K562 (cell line): ENCODE measurements at regions not wholly inside any gene's neighbourhood (a gene's known extent, or its start where the extent isn't known, plus 50 kb on each side); places are given as distances from the start of the nearest gene placed in this dataset.

Experiments
- ATAC-seq: fragments of 200-7000 bp; cut with Tn5 transposase; 3 replicates; pipeline ENCODE4 v1.9.1; 2020; ENCODE audit warnings: moderate library complexity
- BruUV-seq: library from RNA; stranded (reverse); fragments of 400-500 nt; replicated peaks from 2 replicates; lab custom pipeline; 2021; lab: Mats Ljungman, UMichigan
- CTCF ChIA-PET: fragments of 300-600 bp; formaldehyde crosslinking; extraction: SDS; loops from one replicate; lab custom pipeline; 2021; ENCODE audit warnings: low intra/inter-chr PET ratio; lab: Yijun Ruan, JAX
- POLR2A ChIA-PET: fragments of 300-600, 350-650 bp; sonication (Branson Sonifier 250); formaldehyde crosslinking; extraction: SDS; loops from one replicate; lab custom pipeline; 2021; ENCODE audit warnings: antibody characterized with exemption, inconsistent platforms; lab: Yijun Ruan, JAX
- DNase-seq, 4 experiments: peaks; one replicate each; pipeline versions ENCODE4 v3.0.0 to v3.0.0-alpha.2; 2011 to 2018; ENCODE audit warnings: low spot score in 3 of 4, mixed read lengths in 3 of 4; ENCODE audit errors: extremely low read depth in 1 of 4
- FAIRE-seq: peaks from 2 replicates; lab custom pipeline; 2011; peaks lifted over from hg19 to GRCh38; lab: Jason Lieb, UNC
- H2AFZ ChIP-seq: 2 replicates; pipeline ENCODE4 v1.6.0; 2011; ENCODE audit warnings: low read depth, low read length, control low read depth, inconsistent platforms
- H3K27ac ChIP-seq: fragments of 200-600 bp; 3 replicates; pipeline ENCODE4 v1.8.0; 2011; ENCODE audit warnings: low read depth, mild to moderate bottlenecking, control low read depth, inconsistent platforms, low read length, moderate library complexity, mixed read lengths; ENCODE audit errors: extremely low read depth
- H3K27me3 ChIP-seq, 2 experiments: fragments of 300-600 bp in 1 of 2; 2 replicates in 1 of 2; 3 replicates in 1 of 2; pipeline versions ENCODE4 v1.6.0 to v1.8.0; 2011; ENCODE audit warnings: inconsistent platforms in 2 of 2, low read length in 2 of 2, mild to moderate bottlenecking in 1 of 2, mixed read lengths in 1 of 2, moderate library complexity in 1 of 2; ENCODE audit not compliant: control insufficient read depth in 2 of 2, insufficient read depth in 2 of 2
- H3K36me3 ChIP-seq: fragments of 300-600 bp; 3 replicates; pipeline ENCODE4 v1.8.0; 2011; ENCODE audit warnings: mild to moderate bottlenecking, low read length, inconsistent platforms; ENCODE audit not compliant: control insufficient read depth, insufficient read depth
- H3K4me1 ChIP-seq, 2 experiments: fragments of 200-600 bp in 1 of 2; replicated peaks in 1 of 2; 2 replicates in 1 of 2; 3 replicates in 1 of 2; pipeline versions ENCODE4 v1.5.1 to v1.8.0; 2011; ENCODE audit warnings: inconsistent platforms in 2 of 2, low read length in 2 of 2, mild to moderate bottlenecking in 1 of 2, mixed read lengths in 1 of 2, moderate library complexity in 1 of 2; ENCODE audit not compliant: control insufficient read depth in 2 of 2, insufficient read depth in 2 of 2
- H3K4me2 ChIP-seq: 2 replicates; pipeline ENCODE4 v1.6.1; 2011; ENCODE audit warnings: low read length, control low read depth, inconsistent platforms, mixed read lengths; ENCODE audit not compliant: insufficient read depth
- H3K4me3 ChIP-seq: fragments of 200-600 bp; sonication (generic), shearing (Covaris generic); 2 replicates; pipeline ENCODE4 v1.5.1; 2016; ENCODE audit warnings: control low read depth, inconsistent platforms
- H3K79me2 ChIP-seq: fragments of 200-600 bp; 3 replicates; pipeline ENCODE4 v1.8.0; 2011; ENCODE audit warnings: low read length, inconsistent platforms; ENCODE audit not compliant: control insufficient read depth, insufficient read depth
- H3K9ac ChIP-seq, 2 experiments: 2 replicates each; pipeline versions ENCODE4 v1.6.0 to v1.6.1; 2011; ENCODE audit warnings: low read depth in 2 of 2, low read length in 2 of 2, control low read depth in 1 of 2, inconsistent platforms in 1 of 2, mild to moderate bottlenecking in 1 of 2, mixed read lengths in 1 of 2; ENCODE audit not compliant: insufficient read depth in 1 of 2
- H3K9me1 ChIP-seq: one replicate; pipeline ENCODE4 v1.6.0; 2011; ENCODE audit warnings: inconsistent platforms, mild to moderate bottlenecking, low read length, moderate library complexity; ENCODE audit not compliant: control insufficient read depth, insufficient read depth
- H3K9me3 ChIP-seq: replicated peaks from 2 replicates; pipeline ENCODE4 v1.5.1; 2011; ENCODE audit warnings: low read depth, low read length, inconsistent platforms; ENCODE audit not compliant: control insufficient read depth, insufficient read depth
- H4K20me1 ChIP-seq: replicated peaks from 2 replicates; pipeline ENCODE4 v1.6.1; 2011; ENCODE audit warnings: low read length, inconsistent platforms, mixed read lengths; ENCODE audit not compliant: control insufficient read depth, insufficient read depth
- DDX20 ChIP-seq: fragments of 450-650 bp; IDR thresholded peaks from 2 replicates; pipeline ENCODE4 v1.6.1; 2016; ENCODE audit warnings: missing genetic modification characterization, low read depth, mild to moderate bottlenecking, missing compliant biosample characterization, moderate library complexity
- ELF2 ChIP-seq: fragments of 250-450 bp; sonication (Bioruptor Pico); IDR thresholded peaks from 2 replicates; pipeline ENCODE4 v1.5.0; 2021; ENCODE audit warnings: mild to moderate bottlenecking
- JUN ChIP-seq, 2 experiments: sonication (generic) in 1 of 2; formaldehyde crosslinking in 1 of 2; IDR thresholded peaks; 2 replicates each; pipeline versions ENCODE4 v1.6.1 to v1.8.0; 2012 to 2022; ENCODE audit warnings: borderline replicate concordance in 2 of 2, mild to moderate bottlenecking in 2 of 2, improper control_type of control experiment in 1 of 2, low read depth in 1 of 2, low read length in 1 of 2, missing genetic modification reagents in 1 of 2
- KLF1 ChIP-seq: fragments of 450-650 bp; IDR thresholded peaks from 2 replicates; pipeline ENCODE4 v1.6.1; 2016; ENCODE audit warnings: missing genetic modification characterization, missing compliant biosample characterization
- KLF10 ChIP-seq: fragments of 250-450 bp; sonication (Bioruptor Pico); IDR thresholded peaks from 2 replicates; pipeline ENCODE4 v1.6.1; 2021; ENCODE audit warnings: matching md5 sums
- OTX1 ChIP-seq: fragments of 450-650 bp; formaldehyde crosslinking; IDR thresholded peaks from 2 replicates; pipeline ENCODE4 v1.4.0; 2022; ENCODE audit warnings: mild to moderate bottlenecking
- POLR2B ChIP-seq: fragments of 450-650 bp; IDR thresholded peaks from 2 replicates; pipeline ENCODE4 v1.6.1; 2018; ENCODE audit warnings: low read depth; ENCODE audit not compliant: partially characterized antibody
- POLR3G ChIP-seq: IDR thresholded peaks from 2 replicates; pipeline ENCODE4 v1.6.1; 2011; ENCODE audit not compliant: insufficient read length, insufficient replicate concordance; ENCODE audit errors: extremely low read depth
- U2AF1 ChIP-seq: fragments of 200-400 bp; formaldehyde crosslinking; optimal IDR thresholded peaks from 2 replicates; pipeline ENCODE3; 2017; ENCODE audit warnings: mild to moderate bottlenecking, low read depth, low read length, moderate library complexity
- ZBTB34 ChIP-seq: fragments of 250-450 bp; sonication (Bioruptor Pico); IDR thresholded peaks from 2 replicates; pipeline ENCODE4 v1.8.0; 2021; ENCODE audit warnings: mild to moderate bottlenecking, moderate library complexity
- ZNF24 ChIP-seq: fragments of 450-650 bp; IDR thresholded peaks from 2 replicates; pipeline ENCODE4 v1.6.1; 2016
- WGBS: fragments of 100-300 bp; shearing (Covaris generic); methylation state at CpG from one replicate; pipeline ENCODE4 v1.1.6; 2016; ENCODE audit warnings: low coverage, mixed read lengths; ENCODE audit not compliant: insufficient coverage; ENCODE audit errors: missing lambda C conversion rate; 5-methylcytosine and 5-hydroxymethylcytosine counted together
- in situ Hi-C: fragments of 300-500 bp; cut with MboI; formaldehyde crosslinking; loops from 4 replicates; pipeline ENCODE4 v1.15.0; 2018; ENCODE audit warnings: inconsistent platforms, mixed read lengths
- intact Hi-C: fragments of 100-400 bp; cut with micrococcal nuclease; formaldehyde crosslinking; loops from 2 replicates; pipeline ENCODE4 v1.14.2; 2022
- TF ChIP-seq, protein P1 (sequence below): sonication (generic); formaldehyde crosslinking; IDR thresholded peaks from 2 replicates; pipeline ENCODE4 v1.8.1; 2022; ENCODE audit warnings: missing genetic modification reagents
- TF ChIP-seq, protein P2 (sequence below): fragments of 150-350 bp; IDR thresholded peaks from 2 replicates; pipeline ENCODE4 v1.6.1; 2014; ENCODE audit warnings: low read depth, mild to moderate bottlenecking, low read length, borderline replicate concordance
- TF ChIP-seq, protein P3 (sequence below): fragments of 250-450 bp; sonication (Bioruptor Pico); IDR thresholded peaks from 2 replicates; pipeline ENCODE4 v1.4.0; 2020; ENCODE audit warnings: mild to moderate bottlenecking, moderate library complexity

GRCh38 chr10:78749200-78749599, 319.6 kb upstream of the ZMIZ1 start:
- DNase-seq (no peak), FAIRE-seq (no peak), ATAC-seq (no peak)
- whole genome bisulfite sequencing: 0% methylated on average over 1 of the region's 1 CpG
- H3K9me3 ChIP-seq: no peaks in the 10 kb centered on the region
- H3K9ac ChIP-seq: no peak overlapping the region
- no peak overlapping the region for H3K4me2 ChIP-seq
- H3K27me3 ChIP-seq: peaks cover 9 to 44% of the 10 kb centered on the region in 2 experiments; a peak in 4 of 5 replicates
- in situ Hi-C loops (no loop called here), intact Hi-C loops (no loop called here)
- H3K4me3 ChIP-seq: no peak overlapping the region
- no peak overlapping the region for H2AFZ ChIP-seq
- H3K36me3 ChIP-seq: no peaks in the 10 kb centered on the region
- no peak overlapping the region for H3K27ac ChIP-seq
- no TSS peak for BruUV-seq
- ChIA-PET CTCF (no interaction called here), POLR2A (no interaction called here)
- H3K4me1 ChIP-seq: no peaks in the 10 kb centered on the region
- H3K9me1 ChIP-seq: no peaks in the 10 kb centered on the region
- H4K20me1 ChIP-seq: peaks cover 14% of the 10 kb centered on the region; the same call in 1 of the 2 replicates
- H3K79me2 ChIP-seq: no peaks in the 10 kb centered on the region
- TF ChIP-seq KLF1 (tag) (no peak), POLR2B (no peak), ZBTB34 (CRISPR knock-in tag) (no peak), POLR3G (no peak), U2AF1 (no peak), ELF2 (CRISPR knock-in tag) (no peak), JUN (IDR thresholded peaks at IDR 0.05; ENCODE audit: borderline replicate concordance, low read depth, low read length) (no peak), JUN (CRISPR knock-in tag; IDR thresholded peaks at IDR 0.05; ENCODE audit: borderline replicate concordance) (no peak), DDX20 (tag) (no peak), OTX1 (CRISPR knock-in tag) (no peak), KLF10 (CRISPR knock-in tag) (no peak), ZNF24 (no peak)
- TF ChIP-seq, protein P1, sequence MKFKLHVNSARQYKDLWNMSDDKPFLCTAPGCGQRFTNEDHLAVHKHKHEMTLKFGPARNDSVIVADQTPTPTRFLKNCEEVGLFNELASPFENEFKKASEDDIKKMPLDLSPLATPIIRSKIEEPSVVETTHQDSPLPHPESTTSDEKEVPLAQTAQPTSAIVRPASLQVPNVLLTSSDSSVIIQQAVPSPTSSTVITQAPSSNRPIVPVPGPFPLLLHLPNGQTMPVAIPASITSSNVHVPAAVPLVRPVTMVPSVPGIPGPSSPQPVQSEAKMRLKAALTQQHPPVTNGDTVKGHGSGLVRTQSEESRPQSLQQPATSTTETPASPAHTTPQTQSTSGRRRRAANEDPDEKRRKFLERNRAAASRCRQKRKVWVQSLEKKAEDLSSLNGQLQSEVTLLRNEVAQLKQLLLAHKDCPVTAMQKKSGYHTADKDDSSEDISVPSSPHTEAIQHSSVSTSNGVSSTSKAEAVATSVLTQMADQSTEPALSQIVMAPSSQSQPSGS (CRISPR knock-in tag): no peak
- TF ChIP-seq, protein P2, sequence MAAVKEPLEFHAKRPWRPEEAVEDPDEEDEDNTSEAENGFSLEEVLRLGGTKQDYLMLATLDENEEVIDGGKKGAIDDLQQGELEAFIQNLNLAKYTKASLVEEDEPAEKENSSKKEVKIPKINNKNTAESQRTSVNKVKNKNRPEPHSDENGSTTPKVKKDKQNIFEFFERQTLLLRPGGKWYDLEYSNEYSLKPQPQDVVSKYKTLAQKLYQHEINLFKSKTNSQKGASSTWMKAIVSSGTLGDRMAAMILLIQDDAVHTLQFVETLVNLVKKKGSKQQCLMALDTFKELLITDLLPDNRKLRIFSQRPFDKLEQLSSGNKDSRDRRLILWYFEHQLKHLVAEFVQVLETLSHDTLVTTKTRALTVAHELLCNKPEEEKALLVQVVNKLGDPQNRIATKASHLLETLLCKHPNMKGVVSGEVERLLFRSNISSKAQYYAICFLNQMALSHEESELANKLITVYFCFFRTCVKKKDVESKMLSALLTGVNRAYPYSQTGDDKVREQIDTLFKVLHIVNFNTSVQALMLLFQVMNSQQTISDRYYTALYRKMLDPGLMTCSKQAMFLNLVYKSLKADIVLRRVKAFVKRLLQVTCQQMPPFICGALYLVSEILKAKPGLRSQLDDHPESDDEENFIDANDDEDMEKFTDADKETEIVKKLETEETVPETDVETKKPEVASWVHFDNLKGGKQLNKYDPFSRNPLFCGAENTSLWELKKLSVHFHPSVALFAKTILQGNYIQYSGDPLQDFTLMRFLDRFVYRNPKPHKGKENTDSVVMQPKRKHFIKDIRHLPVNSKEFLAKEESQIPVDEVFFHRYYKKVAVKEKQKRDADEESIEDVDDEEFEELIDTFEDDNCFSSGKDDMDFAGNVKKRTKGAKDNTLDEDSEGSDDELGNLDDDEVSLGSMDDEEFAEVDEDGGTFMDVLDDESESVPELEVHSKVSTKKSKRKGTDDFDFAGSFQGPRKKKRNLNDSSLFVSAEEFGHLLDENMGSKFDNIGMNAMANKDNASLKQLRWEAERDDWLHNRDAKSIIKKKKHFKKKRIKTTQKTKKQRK: no peak
- TF ChIP-seq, protein P3, sequence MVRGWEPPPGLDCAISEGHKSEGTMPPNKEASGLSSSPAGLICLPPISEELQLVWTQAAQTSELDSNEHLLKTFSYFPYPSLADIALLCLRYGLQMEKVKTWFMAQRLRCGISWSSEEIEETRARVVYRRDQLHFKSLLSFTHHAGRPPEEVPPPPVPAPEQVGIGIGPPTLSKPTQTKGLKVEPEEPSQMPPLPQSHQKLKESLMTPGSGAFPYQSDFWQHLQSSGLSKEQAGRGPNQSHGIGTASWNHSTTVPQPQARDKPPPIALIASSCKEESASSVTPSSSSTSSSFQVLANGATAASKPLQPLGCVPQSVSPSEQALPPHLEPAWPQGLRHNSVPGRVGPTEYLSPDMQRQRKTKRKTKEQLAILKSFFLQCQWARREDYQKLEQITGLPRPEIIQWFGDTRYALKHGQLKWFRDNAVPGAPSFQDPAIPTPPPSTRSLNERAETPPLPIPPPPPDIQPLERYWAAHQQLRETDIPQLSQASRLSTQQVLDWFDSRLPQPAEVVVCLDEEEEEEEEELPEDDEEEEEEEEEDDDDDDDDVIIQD: no peak
